Caco-2 (cell line): ENCODE measurements at regions not wholly inside any gene's neighbourhood (a gene's known extent, or its start where the extent isn't known, plus 50 kb on each side); places are given as distances from the start of the nearest gene placed in this dataset.

Experiments used
- BruUV-seq: library from RNA; stranded (reverse); fragments of 400-500 nt; replicated peaks from 2 replicates; lab custom pipeline; 2021; lab: Mats Ljungman, UMichigan
- CTCF ChIA-PET: fragments of 300-600 bp; sonication (Branson Sonifier 250); formaldehyde crosslinking; loops from one replicate; lab custom pipeline; 2022; ENCODE audit warnings: antibody characterized with exemption; lab: Charles Lee
- POLR2A ChIA-PET: fragments of 300-600 bp; sonication (Branson Sonifier 250); formaldehyde crosslinking; loops from one replicate; lab custom pipeline; 2022; ENCODE audit warnings: antibody characterized with exemption; lab: Charles Lee
- DNase-seq, 2 experiments: peaks; one replicate each; pipeline versions ENCODE4 v3.0.0 to v3.0.0-alpha.2; 2020 to 2022
- H3K27me3 ChIP-seq: replicated peaks from 2 replicates; pipeline ENCODE4 v1.6.0; 2011; ENCODE audit warnings: low read length; ENCODE audit not compliant: control insufficient read depth, insufficient read depth
- H3K36me3 ChIP-seq: 2 replicates; pipeline ENCODE4 v1.5.1; 2011; ENCODE audit warnings: low read length; ENCODE audit not compliant: control insufficient read depth, insufficient read depth
- H3K4me1 ChIP-seq: fragments of 250-450 bp; sonication (Bioruptor Pico); 2 replicates; pipeline ENCODE4 v1.5.1; 2020; ENCODE audit warnings: mild to moderate bottlenecking
- H3K4me3 ChIP-seq: 2 replicates; pipeline ENCODE4 v1.5.1; 2011; ENCODE audit warnings: low read depth, mild to moderate bottlenecking, control low read depth, low read length
- H3K9me3 ChIP-seq: fragments of 250-450 bp; sonication (Bioruptor Pico); 2 replicates; pipeline ENCODE4 v1.5.1; 2020; ENCODE audit warnings: mild to moderate bottlenecking, moderate library complexity
- H3K27ac Mint-ChIP-seq: one replicate; pipeline ENCODE4 v1.8.0; 2022; ENCODE audit warnings: mixed read lengths; ENCODE audit not compliant: unreplicated experiment
- H3K27me3 Mint-ChIP-seq: one replicate; pipeline ENCODE4 v1.8.0; 2022; ENCODE audit warnings: mixed read lengths; ENCODE audit not compliant: insufficient read depth, unreplicated experiment
- H3K36me3 Mint-ChIP-seq: one replicate; pipeline ENCODE4 v1.8.0; 2022; ENCODE audit warnings: mild to moderate bottlenecking, mixed read lengths; ENCODE audit not compliant: insufficient read depth, unreplicated experiment
- H3K4me1 Mint-ChIP-seq: one replicate; pipeline ENCODE4 v1.8.0; 2022; ENCODE audit warnings: low read depth, mixed read lengths; ENCODE audit not compliant: unreplicated experiment
- H3K4me3 Mint-ChIP-seq: one replicate; pipeline ENCODE4 v1.8.0; 2022; ENCODE audit warnings: mild to moderate bottlenecking, moderate library complexity, mixed read lengths; ENCODE audit not compliant: unreplicated experiment
- H3K9me3 Mint-ChIP-seq: one replicate; pipeline ENCODE4 v1.8.0; 2022; ENCODE audit warnings: mixed read lengths; ENCODE audit not compliant: unreplicated experiment
- CTCF ChIP-seq, 2 experiments: fragments of 200-600 bp in 1 of 2; IDR thresholded peaks; 1 replicate in 1 of 2; 2 replicates in 1 of 2; pipeline versions ENCODE4 v1.5.1 to v1.8.0; 2011 to 2022; ENCODE audit warnings: antibody characterized with exemption in 1 of 2, control low read depth in 1 of 2, inconsistent platforms in 1 of 2, low read depth in 1 of 2, low read length in 1 of 2, mild to moderate bottlenecking in 1 of 2, moderate library complexity in 1 of 2; ENCODE audit not compliant: insufficient read depth in 1 of 2, severe bottlenecking in 1 of 2, unreplicated experiment in 1 of 2
- intact Hi-C: fragments of 100-400 bp; cut with micrococcal nuclease; formaldehyde crosslinking; loops from one replicate; pipeline ENCODE4 v1.10.0; 2022; ENCODE audit not compliant: unreplicated experiment

DNA sequence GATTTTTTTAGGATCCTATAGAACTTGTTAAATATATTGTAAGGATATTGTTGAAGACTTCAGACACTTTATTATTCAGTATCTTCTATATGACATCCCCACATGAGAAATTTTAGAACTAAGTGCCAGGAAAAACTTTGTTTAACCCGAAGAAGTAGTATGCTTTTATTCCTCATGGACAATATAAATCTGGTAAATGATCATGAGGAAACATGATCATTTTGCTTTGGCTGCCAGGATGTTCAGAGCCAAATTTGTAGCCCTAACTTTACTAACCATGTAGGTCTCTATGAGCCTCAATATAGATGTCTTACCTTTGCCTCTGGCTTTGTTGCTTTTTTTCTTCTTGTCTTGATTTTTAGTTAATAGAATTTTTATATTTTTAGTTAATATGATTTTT, 77.8 kb upstream of the TEX13D start:
- H3K36me3 ChIP-seq = no peaks in the 10 kb centered on the region
- POLR2A ChIA-PET = no interaction called here
- BruUV-seq = no TSS peak
- CTCF ChIA-PET = no interaction called here
- H3K4me1 ChIP-seq = no peaks in the 10 kb centered on the region
- no peak for TF ChIP-seq CTCF (IDR thresholded peaks at IDR 0.05; ENCODE audit: insufficient read depth in 1 of 2, low read depth in 1 of 2, low read length in 1 of 2, severe bottlenecking in 1 of 2, unreplicated experiment in 1 of 2)
- intact Hi-C loops = no loop called here
- H3K9me3 Mint-ChIP-seq = no peaks in the 10 kb centered on the region
- no peak for DNase-seq
- no peak overlapping the region for H3K4me3 ChIP-seq
- no peaks in the 10 kb centered on the region for H3K27me3 Mint-ChIP-seq
- no peaks in the 10 kb centered on the region for H3K4me1 Mint-ChIP-seq
- no peaks in the 10 kb centered on the region for H3K36me3 Mint-ChIP-seq
- H3K9me3 ChIP-seq = no peaks in the 10 kb centered on the region
- no peak overlapping the region for H3K4me3 Mint-ChIP-seq
- H3K27me3 ChIP-seq = no peaks in the 10 kb centered on the region
- H3K27ac Mint-ChIP-seq = no peak overlapping the region

DNA sequence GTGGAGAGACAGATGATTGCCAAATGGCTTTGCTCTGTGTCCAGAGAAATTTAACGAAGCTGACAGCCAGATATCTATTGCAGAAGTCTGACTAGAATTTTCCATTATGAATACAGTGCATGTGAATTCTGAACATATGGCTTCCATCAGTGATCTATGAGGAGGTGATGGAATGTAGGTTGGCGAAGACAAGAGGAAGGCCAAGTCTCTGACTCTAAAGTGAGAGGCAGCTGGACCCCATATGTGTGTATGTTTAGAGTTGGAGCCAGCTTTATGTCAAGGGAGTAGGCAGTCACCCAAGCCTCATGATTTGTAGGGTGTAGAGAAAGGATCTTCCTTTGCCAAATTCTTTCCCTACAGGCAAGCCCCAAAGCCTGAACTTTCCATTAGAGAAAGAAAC, 76.2 kb upstream of the TEX13D start:
- BruUV-seq = no TSS peak
- Histone ChIP-seq H3K9me3 (no peaks in the 10 kb centered on the region), H3K36me3 (no peaks in the 10 kb centered on the region), H3K4me1 (no peaks in the 10 kb centered on the region), H3K27me3 (no peaks in the 10 kb centered on the region), H3K4me3 (no peak overlapping the region)
- ChIA-PET POLR2A (no interaction called here), CTCF (no interaction called here)
- intact Hi-C loops = no loop called here
- Mint-ChIP-seq H3K4me1 (no peaks in the 10 kb centered on the region), H3K4me3 (no peak overlapping the region), H3K27me3 (no peaks in the 10 kb centered on the region), H3K27ac (no peak overlapping the region), H3K36me3 (no peaks in the 10 kb centered on the region), H3K9me3 (no peaks in the 10 kb centered on the region)
- DNase-seq = no peak
- TF ChIP-seq CTCF (IDR thresholded peaks at IDR 0.05; ENCODE audit: insufficient read depth in 1 of 2, low read depth in 1 of 2, low read length in 1 of 2, severe bottlenecking in 1 of 2, unreplicated experiment in 1 of 2) = no peak

DNA sequence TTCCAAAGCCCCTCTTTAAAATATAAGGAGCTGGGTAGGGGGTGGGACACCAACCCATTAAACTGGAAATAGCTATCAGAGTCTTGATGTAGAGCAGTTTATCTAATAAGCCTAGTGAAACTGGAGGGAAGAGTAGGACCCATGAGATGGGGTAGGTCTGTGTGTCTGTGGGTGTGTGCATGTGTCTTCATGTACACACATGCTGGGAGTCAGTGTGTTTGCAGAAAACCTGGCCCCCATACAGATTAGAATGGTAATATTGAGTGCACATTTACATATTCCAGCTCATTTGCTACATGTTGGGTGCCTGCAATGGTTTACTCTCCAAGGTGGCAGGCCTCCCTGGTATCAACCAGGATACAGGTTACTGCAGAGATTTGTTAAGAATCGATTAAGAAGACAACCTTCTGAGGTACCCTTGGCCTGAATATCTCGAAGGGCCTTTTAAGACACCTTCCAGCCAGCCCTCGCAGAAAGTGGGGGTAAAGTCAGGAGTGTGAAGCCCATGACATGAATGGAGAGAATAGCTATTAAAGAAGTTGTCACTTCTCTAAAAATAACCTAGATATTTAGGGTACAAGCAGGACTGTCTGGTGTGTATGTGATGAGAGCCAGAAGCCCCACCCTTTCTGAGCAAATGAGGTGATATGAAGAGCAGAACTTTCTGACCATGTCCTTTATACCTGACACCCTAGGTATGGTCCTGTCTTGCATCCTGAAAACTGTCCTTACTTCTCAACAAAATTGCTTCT, 75.7 kb upstream of the TEX13D start:
- Histone ChIP-seq H3K4me3 (no peak overlapping the region), H3K4me1 (no peaks in the 10 kb centered on the region), H3K36me3 (no peaks in the 10 kb centered on the region), H3K27me3 (no peaks in the 10 kb centered on the region), H3K9me3 (no peaks in the 10 kb centered on the region)
- H3K4me1 Mint-ChIP-seq = no peaks in the 10 kb centered on the region
- DNase-seq = no peak
- no peaks in the 10 kb centered on the region for H3K27me3 Mint-ChIP-seq
- CTCF ChIA-PET = no interaction called here
- H3K4me3 Mint-ChIP-seq = no peak overlapping the region
- no peak overlapping the region for H3K27ac Mint-ChIP-seq
- BruUV-seq = no TSS peak
- TF ChIP-seq CTCF (IDR thresholded peaks at IDR 0.05; ENCODE audit: insufficient read depth in 1 of 2, low read depth in 1 of 2, low read length in 1 of 2, severe bottlenecking in 1 of 2, unreplicated experiment in 1 of 2) = no peak
- H3K36me3 Mint-ChIP-seq = no peaks in the 10 kb centered on the region
- no peaks in the 10 kb centered on the region for H3K9me3 Mint-ChIP-seq
- POLR2A ChIA-PET = no interaction called here
- intact Hi-C loops = no loop called here
